Adrenal gland (tissue), 9 donors: ENCODE measurements at regions not wholly inside any gene's neighbourhood (a gene's known extent, or its start where the extent isn't known, plus 50 kb on each side); places are given as distances from the start of the nearest gene placed in this dataset.
A peak's percentile ranks its signal among the peaks of the same experiment; 100 is the strongest.

ENCODE experiments used
- DNase-seq, 7 donors: peaks; one replicate each; pipeline ENCODE4 v3.0.0-alpha.2; 2019 to 2020
- H3K27ac ChIP-seq, 5 donors: fragments of 200-600 bp; sonication (generic) in 4 of 5; 1 replicate in 3 of 5; 2 replicates in 2 of 5; pipeline versions ENCODE4 v1.5.1 to v1.8.0; 2016 to 2020; ENCODE audit warnings: mild to moderate bottlenecking in 1 of 5
- H3K27me3 ChIP-seq: fragments of 200-600 bp; 2 replicates; pipeline ENCODE4 v1.8.0; 2021
- H3K36me3 ChIP-seq, 2 donors: fragments of 200-600 bp; replicated peaks in 1 of 2; 1 replicate in 1 of 2; 2 replicates in 1 of 2; pipeline versions ENCODE4 v1.5.1 to v1.8.0; 2018 to 2022
- H3K4me1 ChIP-seq, 2 donors: fragments of 200-600 bp; replicated peaks in 1 of 2; 1 replicate in 1 of 2; 2 replicates in 1 of 2; pipeline versions ENCODE4 v1.5.1 to v1.8.0; 2018 to 2021
- H3K4me3 ChIP-seq, 4 donors: fragments of 200-600 bp; sonication (generic) in 3 of 4; one replicate each; pipeline ENCODE4 v1.5.1; 2016 to 2018
- H3K9me3 ChIP-seq, 3 donors: fragments of 200-600 bp; sonication (generic) in 1 of 3; replicated peaks in 1 of 3; 1 replicate in 2 of 3; 2 replicates in 1 of 3; pipeline versions ENCODE4 v1.5.1 to v1.8.0; 2016 to 2021
- POLR2A ChIP-seq, 2 donors: fragments of 450-650 bp; IDR thresholded peaks; one replicate each; pipeline ENCODE4 v1.6.1; 2017; ENCODE audit warnings: antibody characterized with exemption in 2 of 2, mild to moderate bottlenecking in 2 of 2, moderate library complexity in 1 of 2
- WGBS, 4 donors: extraction: QIAGEN DNeasy Blood & Tissue Kit in 2 of 4; methylation state at CpG; one replicate each; pipeline versions ENCODE4 v1.1.5 to v1.1.7; 2013 to 2017; 5-methylcytosine and 5-hydroxymethylcytosine counted together
- intact Hi-C, 2 donors: fragments of 100-400 bp; cut with DNase I; formaldehyde crosslinking; loops; one replicate each; pipeline versions ENCODE4 v1.14.1 to v1.15.0; 2022 to 2023
- TF ChIP-seq, protein P1 (sequence below), 6 experiments: fragments of 450-650 bp in 4 of 6; fragments of 200-600 bp in 2 of 6; sonication (generic) in 1 of 6; IDR thresholded peaks; 1 replicate in 5 of 6; 2 replicates in 1 of 6; pipeline versions ENCODE4 v1.5.1 to v1.8.0; 2016 to 2021; ENCODE audit warnings: antibody characterized with exemption in 6 of 6, mild to moderate bottlenecking in 2 of 6, moderate library complexity in 1 of 6
- donor health status: healthy with polysubstance abuse.
- donor health status: Bipolar disorder and iron deficiency.
- donor health status: DM: yes; HTN: yes; CAD: no.
- donor health status: DM: no; HTN: no; CAD: no.
- donor health status: DM: no; HTN: no; CAD: no.

DNA sequence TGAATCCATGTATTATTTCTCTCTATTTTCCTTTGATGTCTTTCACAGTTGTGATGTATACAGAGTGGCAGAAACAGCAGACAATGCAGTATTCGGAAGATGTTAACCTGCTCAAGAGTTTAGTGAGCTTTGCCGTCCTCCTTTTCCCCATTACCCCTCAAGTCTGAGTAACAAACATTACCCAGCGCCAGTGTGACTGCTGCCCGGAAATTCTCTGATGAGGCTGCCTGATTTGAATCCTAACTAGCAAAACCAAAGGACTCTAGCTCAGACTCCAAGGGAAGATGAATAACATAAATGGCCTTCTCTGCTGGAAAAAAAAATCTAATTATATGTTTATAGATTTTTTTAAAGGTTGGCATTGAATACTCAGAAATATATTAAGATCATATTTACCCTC lies 247.3 kb upstream of the SOX21 start:
- intact Hi-C loops, result no loop called here
- 63 to 74% (median 69%) methylated on average over 4 of the region's 4 CpGs for whole genome bisulfite sequencing, 4 donors
- no peak overlapping the region for H3K4me3 ChIP-seq

GRCh38 chr13:94956417-94957110 lies 244.2 kb upstream of the SOX21 start:
- no peak for DNase-seq
- H3K36me3 ChIP-seq, result no peaks in the 10 kb centered on the region
- no peaks in the 10 kb centered on the region for H3K4me1 ChIP-seq
- intact Hi-C loops, result no loop called here
- H3K27ac ChIP-seq, result no peak overlapping the region
- WGBS, 4 donors, result 58 to 73% (median 66%) methylated on average over 4 to 5 of the region's 5 CpGs
- TF ChIP-seq POLR2A (IDR thresholded peaks at IDR 0.05), result no peak
- TF ChIP-seq, protein P1, sequence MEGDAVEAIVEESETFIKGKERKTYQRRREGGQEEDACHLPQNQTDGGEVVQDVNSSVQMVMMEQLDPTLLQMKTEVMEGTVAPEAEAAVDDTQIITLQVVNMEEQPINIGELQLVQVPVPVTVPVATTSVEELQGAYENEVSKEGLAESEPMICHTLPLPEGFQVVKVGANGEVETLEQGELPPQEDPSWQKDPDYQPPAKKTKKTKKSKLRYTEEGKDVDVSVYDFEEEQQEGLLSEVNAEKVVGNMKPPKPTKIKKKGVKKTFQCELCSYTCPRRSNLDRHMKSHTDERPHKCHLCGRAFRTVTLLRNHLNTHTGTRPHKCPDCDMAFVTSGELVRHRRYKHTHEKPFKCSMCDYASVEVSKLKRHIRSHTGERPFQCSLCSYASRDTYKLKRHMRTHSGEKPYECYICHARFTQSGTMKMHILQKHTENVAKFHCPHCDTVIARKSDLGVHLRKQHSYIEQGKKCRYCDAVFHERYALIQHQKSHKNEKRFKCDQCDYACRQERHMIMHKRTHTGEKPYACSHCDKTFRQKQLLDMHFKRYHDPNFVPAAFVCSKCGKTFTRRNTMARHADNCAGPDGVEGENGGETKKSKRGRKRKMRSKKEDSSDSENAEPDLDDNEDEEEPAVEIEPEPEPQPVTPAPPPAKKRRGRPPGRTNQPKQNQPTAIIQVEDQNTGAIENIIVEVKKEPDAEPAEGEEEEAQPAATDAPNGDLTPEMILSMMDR (IDR thresholded peaks at IDR 0.05), result no peak
- H3K9me3 ChIP-seq, result no peaks in the 10 kb centered on the region
- no peak overlapping the region for H3K4me3 ChIP-seq
- no peaks in the 10 kb centered on the region for H3K27me3 ChIP-seq

More for the DNA sequence above, 247.3 kb upstream of the SOX21 start:
- TF ChIP-seq, protein P1 (IDR thresholded peaks at IDR 0.05), result no peak
- TF ChIP-seq POLR2A (IDR thresholded peaks at IDR 0.05), result no peak
- no peaks in the 10 kb centered on the region for H3K27me3 ChIP-seq
- no peaks in the 10 kb centered on the region for H3K4me1 ChIP-seq
- H3K36me3 ChIP-seq, result no peaks in the 10 kb centered on the region
- H3K27ac ChIP-seq, result no peak overlapping the region
- DNase-seq, result no peak
- no peaks in the 10 kb centered on the region for H3K9me3 ChIP-seq

- no peak overlapping the region for H3K27ac ChIP-seq
- no peak for TF ChIP-seq POLR2A (IDR thresholded peaks at IDR 0.05)
- TF ChIP-seq, protein P1 (IDR thresholded peaks at IDR 0.05), result no peak
- intact Hi-C loops, result no loop called here
- H3K9me3 ChIP-seq, result no peaks in the 10 kb centered on the region
- H3K27me3 ChIP-seq, result no peaks in the 10 kb centered on the region
- H3K36me3 ChIP-seq, result no peaks in the 10 kb centered on the region
- no peak overlapping the region for H3K4me3 ChIP-seq
- DNase-seq, result no peak
- H3K4me1 ChIP-seq, result no peaks in the 10 kb centered on the region
Observed at GRCh38 chr13:94952787-94953186, 240.4 kb upstream of the SOX21 start.

DNA sequence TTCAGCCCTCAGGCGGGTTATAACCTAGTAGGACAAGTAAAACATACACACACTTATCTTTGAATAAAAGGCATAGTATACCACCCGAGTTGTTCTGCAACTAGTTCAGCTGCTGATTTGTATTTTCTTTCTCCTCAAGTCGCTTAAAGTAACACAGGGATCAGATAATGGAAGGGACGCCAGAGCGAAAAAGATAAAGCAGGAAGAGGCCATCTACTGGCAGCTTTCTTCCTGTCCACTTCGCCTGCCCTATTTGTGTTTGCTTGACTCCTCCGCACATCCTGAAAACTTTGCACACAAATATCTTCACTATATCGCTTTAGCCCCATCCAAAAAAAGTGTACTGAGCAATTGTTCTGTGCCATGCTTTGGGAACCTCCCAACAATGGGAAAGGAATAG lies 238.0 kb upstream of the SOX21 start:
- no peaks in the 10 kb centered on the region for H3K4me1 ChIP-seq
- no peak overlapping the region for H3K4me3 ChIP-seq
- no peaks in the 10 kb centered on the region for H3K9me3 ChIP-seq
- DNase-seq, result no peak
- H3K27me3 ChIP-seq, result no peaks in the 10 kb centered on the region
- WGBS, 4 donors, result 42 to 53% (median 45%) methylated on average over 8 of the region's 8 CpGs
- H3K36me3 ChIP-seq, result no peaks in the 10 kb centered on the region
- H3K27ac ChIP-seq, result no peak overlapping the region
- no peak for TF ChIP-seq POLR2A (IDR thresholded peaks at IDR 0.05)
- TF ChIP-seq, protein P1 (IDR thresholded peaks at IDR 0.05), result peak in 2 of 6 experiments; percentile 12
- intact Hi-C loops, result no loop called here
